CD8-positive, alpha-beta memory T cell (primary cell): ENCODE measurements at regions not wholly inside any gene's neighbourhood (a gene's known extent, or its start where the extent isn't known, plus 50 kb on each side); places are given as distances from the start of the nearest gene placed in this dataset.

Source experiments
- CTCF ChIA-PET: fragments of 350-600 bp; sonication (Branson Sonifier 250); formaldehyde crosslinking; loops from one replicate; lab custom pipeline; 2021; ENCODE audit warnings: antibody characterized with exemption; lab: Charles Lee
- POLR2A ChIA-PET: fragments of 350-600 bp; sonication (Branson Sonifier 250); formaldehyde crosslinking; loops from one replicate; lab custom pipeline; 2021; ENCODE audit warnings: antibody characterized with exemption; lab: Charles Lee
- DNase-seq, 5 donors: peaks; one replicate each; pipeline versions ENCODE4 v3.0.0 to v3.0.0-alpha.2; 2020 to 2022; ENCODE audit warnings: mixed read lengths in 1 of 5
- H3K27ac ChIP-seq: one replicate; pipeline ENCODE4 v1.7.0; 2013; ENCODE audit warnings: low read depth, mild to moderate bottlenecking, low read length, moderate library complexity
- H3K27me3 ChIP-seq: 2 replicates; pipeline ENCODE4 v1.7.0; 2013; ENCODE audit warnings: low read length, mild to moderate bottlenecking; ENCODE audit not compliant: insufficient read depth, poor library complexity, severe bottlenecking
- H3K36me3 ChIP-seq: 2 replicates; pipeline ENCODE4 v1.7.0; 2013; ENCODE audit warnings: mild to moderate bottlenecking, low read length, moderate library complexity; ENCODE audit not compliant: insufficient read depth
- H3K4me1 ChIP-seq: 2 replicates; pipeline ENCODE4 v1.7.0; 2013; ENCODE audit warnings: mild to moderate bottlenecking, low read length, moderate library complexity; ENCODE audit not compliant: insufficient read depth
- H3K4me3 ChIP-seq: 2 replicates; pipeline ENCODE4 v1.7.0; 2013; ENCODE audit warnings: mild to moderate bottlenecking, low read length
- H3K9me3 ChIP-seq: 2 replicates; pipeline ENCODE4 v1.7.0; 2013; ENCODE audit warnings: mild to moderate bottlenecking, low read length
- H3K27ac Mint-ChIP-seq, 8 donors: one replicate each; pipeline ENCODE4 v1.8.0; 2020 to 2021; ENCODE audit warnings: mixed read lengths in 8 of 8, mild to moderate bottlenecking in 6 of 8, inconsistent platforms in 3 of 8, moderate library complexity in 3 of 8
- H3K27me3 Mint-ChIP-seq, 2 donors: one replicate each; pipeline ENCODE4 v1.8.0; 2020 to 2021; ENCODE audit warnings: mixed read lengths in 2 of 2, mild to moderate bottlenecking in 1 of 2, moderate library complexity in 1 of 2
- H3K36me3 Mint-ChIP-seq, 3 donors: one replicate each; pipeline ENCODE4 v1.8.0; 2020 to 2021; ENCODE audit warnings: mixed read lengths in 3 of 3, inconsistent platforms in 1 of 3, mild to moderate bottlenecking in 1 of 3
- H3K4me1 Mint-ChIP-seq, 3 donors: one replicate each; pipeline ENCODE4 v1.8.0; 2020 to 2021; ENCODE audit warnings: mixed read lengths in 3 of 3, inconsistent platforms in 1 of 3, mild to moderate bottlenecking in 1 of 3
- H3K4me3 Mint-ChIP-seq, 7 donors: one replicate each; pipeline ENCODE4 v1.8.0; 2020 to 2021; ENCODE audit warnings: mixed read lengths in 7 of 7, mild to moderate bottlenecking in 6 of 7, moderate library complexity in 4 of 7, inconsistent platforms in 2 of 7
- H3K9me3 Mint-ChIP-seq, 5 donors: one replicate each; pipeline ENCODE4 v1.8.0; 2020 to 2022; ENCODE audit warnings: mixed read lengths in 5 of 5, mild to moderate bottlenecking in 3 of 5, moderate library complexity in 2 of 5, inconsistent platforms in 1 of 5

DNA sequence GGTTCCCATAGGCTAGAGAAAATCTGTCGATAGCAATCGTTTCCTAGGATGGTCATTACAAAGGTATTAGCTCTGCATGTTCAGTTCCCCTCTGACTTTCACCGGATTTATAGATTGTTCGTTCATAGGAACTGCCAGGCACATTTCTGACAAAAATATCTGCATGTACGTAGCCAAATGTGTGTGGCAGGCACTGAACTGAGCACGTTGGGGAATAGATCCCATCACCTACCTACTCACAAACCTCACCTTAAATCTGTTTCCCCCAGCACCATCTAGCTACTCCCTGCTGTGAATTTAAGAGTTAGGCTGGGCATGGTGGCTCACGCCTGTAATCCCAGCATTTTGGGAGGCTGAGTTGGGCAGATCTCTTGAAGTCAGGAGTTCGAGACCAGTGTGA is 64.5 kb upstream of the TANC2 start:
- Mint-ChIP-seq H3K36me3 (no peaks in the 10 kb centered on the region), H3K9me3 (no peaks in the 10 kb centered on the region), H3K4me3 (no peak overlapping the region), H3K27ac (no peak overlapping the region), H3K4me1 (no peaks in the 10 kb centered on the region), H3K27me3 (peaks cover 2 to 36% of the 10 kb centered on the region in 2 donors)
- no peaks in the 10 kb centered on the region for H3K27me3 ChIP-seq
- DNase-seq: no peak
- H3K9me3 ChIP-seq: no peaks in the 10 kb centered on the region
- H3K4me3 ChIP-seq: no peak overlapping the region
- no peaks in the 10 kb centered on the region for H3K36me3 ChIP-seq
- ChIA-PET CTCF (no interaction called here), POLR2A (no interaction called here)
- H3K27ac ChIP-seq: no peak overlapping the region
- H3K4me1 ChIP-seq: no peaks in the 10 kb centered on the region

DNA sequence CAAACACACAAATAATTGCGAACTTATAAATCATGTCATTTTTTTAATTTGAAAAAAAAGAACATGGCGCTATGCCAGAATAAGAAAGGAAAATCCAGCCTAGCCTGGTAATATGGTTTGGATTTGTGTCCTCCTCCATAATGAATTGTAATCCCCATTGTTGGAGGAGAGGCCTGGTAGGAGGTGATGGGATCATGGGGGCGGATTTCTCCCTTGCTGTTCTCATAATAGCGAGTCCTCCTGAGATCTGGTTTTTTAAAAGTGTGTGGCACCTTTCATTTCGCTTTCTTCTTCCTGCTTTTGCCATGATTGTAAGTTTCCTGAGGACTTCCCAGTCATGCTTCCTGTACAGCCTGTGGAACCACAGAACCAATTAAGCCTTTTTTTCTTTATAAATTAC is 65.9 kb upstream of the TANC2 start:
- ChIA-PET CTCF (no interaction called here), POLR2A (no interaction called here)
- Mint-ChIP-seq H3K4me3 (no peak overlapping the region), H3K4me1 (no peaks in the 10 kb centered on the region), H3K27ac (no peak overlapping the region), H3K27me3 (peaks cover 4 to 36% of the 10 kb centered on the region in 2 donors), H3K36me3 (no peaks in the 10 kb centered on the region), H3K9me3 (no peaks in the 10 kb centered on the region)
- H3K4me1 ChIP-seq: no peaks in the 10 kb centered on the region
- no peaks in the 10 kb centered on the region for H3K27me3 ChIP-seq
- H3K36me3 ChIP-seq: no peaks in the 10 kb centered on the region
- no peak for DNase-seq
- no peak overlapping the region for H3K4me3 ChIP-seq
- no peaks in the 10 kb centered on the region for H3K9me3 ChIP-seq
- H3K27ac ChIP-seq: no peak overlapping the region

DNA sequence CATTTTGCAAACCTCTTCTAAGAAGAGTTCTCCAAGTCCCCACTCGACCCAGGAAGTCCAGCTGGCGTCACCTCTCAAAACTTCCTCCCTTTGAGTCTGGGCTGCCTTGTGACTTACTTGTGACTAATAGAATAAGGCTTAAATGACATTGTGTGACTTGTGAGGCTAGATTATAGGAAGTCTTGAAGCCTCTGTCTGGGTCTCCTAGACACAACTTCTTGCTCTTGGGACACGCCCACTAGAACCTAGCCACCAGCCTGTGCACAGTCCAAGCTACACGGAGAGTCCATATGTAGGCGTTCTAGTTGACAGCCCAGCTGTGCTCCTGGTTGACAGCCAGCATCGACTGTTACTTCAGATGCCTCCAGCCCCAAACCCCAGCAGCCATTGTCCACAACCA is 66.7 kb upstream of the TANC2 start:
- H3K4me1 Mint-ChIP-seq: no peaks in the 10 kb centered on the region
- POLR2A ChIA-PET: no interaction called here
- H3K27me3 Mint-ChIP-seq: peaks cover 4 to 36% of the 10 kb centered on the region in 2 donors

GRCh38 chr17:62898239-62898864 is 67.7 kb upstream of the TANC2 start:
- H3K36me3 Mint-ChIP-seq: no peaks in the 10 kb centered on the region
- no peak overlapping the region for H3K4me3 Mint-ChIP-seq
- Histone ChIP-seq H3K36me3 (no peaks in the 10 kb centered on the region), H3K27me3 (no peaks in the 10 kb centered on the region), H3K4me3 (no peak overlapping the region), H3K9me3 (no peaks in the 10 kb centered on the region), H3K27ac (no peak overlapping the region), H3K4me1 (no peaks in the 10 kb centered on the region)
- DNase-seq: no peak
- ChIA-PET CTCF (no interaction called here), POLR2A (no interaction called here)
- H3K4me1 Mint-ChIP-seq: no peaks in the 10 kb centered on the region
- no peak overlapping the region for H3K27ac Mint-ChIP-seq
- peaks cover 6 to 36% of the 10 kb centered on the region in 2 donors for H3K27me3 Mint-ChIP-seq
- no peaks in the 10 kb centered on the region for H3K9me3 Mint-ChIP-seq

More for the DNA sequence above, 66.7 kb upstream of the TANC2 start:
- no peaks in the 10 kb centered on the region for H3K9me3 ChIP-seq
- H3K36me3 ChIP-seq: no peaks in the 10 kb centered on the region
- no peaks in the 10 kb centered on the region for H3K27me3 ChIP-seq
- no peaks in the 10 kb centered on the region for H3K9me3 Mint-ChIP-seq
- no peak for DNase-seq
- H3K27ac ChIP-seq: no peak overlapping the region
- no peaks in the 10 kb centered on the region for H3K4me1 ChIP-seq
- no peak overlapping the region for H3K4me3 Mint-ChIP-seq
- CTCF ChIA-PET: interaction anchor here (1.1 kb wide), 1 partner anchor 11 kb away, joined by 3 read pairs; no protein-coding TSS in a partner anchor
- no peak overlapping the region for H3K27ac Mint-ChIP-seq
- no peak overlapping the region for H3K4me3 ChIP-seq
- no peaks in the 10 kb centered on the region for H3K36me3 Mint-ChIP-seq

GRCh38 chr17:62897706-62898105 is 68.3 kb upstream of the TANC2 start:
- ChIA-PET CTCF (no interaction called here), POLR2A (no interaction called here)
- Histone ChIP-seq H3K4me3 (no peak overlapping the region), H3K27me3 (no peaks in the 10 kb centered on the region), H3K27ac (no peak overlapping the region), H3K4me1 (no peaks in the 10 kb centered on the region), H3K9me3 (no peaks in the 10 kb centered on the region), H3K36me3 (no peaks in the 10 kb centered on the region)
- DNase-seq: no peak
- Mint-ChIP-seq H3K4me1 (peaks cover under 1 to 5% (median 5%) of the 10 kb centered on the region in 3 donors), H3K36me3 (no peaks in the 10 kb centered on the region), H3K9me3 (no peaks in the 10 kb centered on the region), H3K27me3 (peaks cover 6 to 31% of the 10 kb centered on the region in 2 donors), H3K4me3 (no peak overlapping the region), H3K27ac (no peak overlapping the region)

GRCh38 chr17:62895320-62896301 is 70.4 kb upstream of the TANC2 start:
- Histone ChIP-seq H3K4me3 (no peak overlapping the region), H3K9me3 (no peaks in the 10 kb centered on the region), H3K36me3 (no peaks in the 10 kb centered on the region), H3K27ac (no peak overlapping the region), H3K27me3 (no peaks in the 10 kb centered on the region), H3K4me1 (no peaks in the 10 kb centered on the region)
- peaks cover 6 to 24% of the 10 kb centered on the region in 2 donors for H3K27me3 Mint-ChIP-seq
- DNase-seq: no peak
- H3K4me3 Mint-ChIP-seq: no peak overlapping the region
- POLR2A ChIA-PET: interaction anchor here (0.7 kb wide), 1 partner anchor 489 kb away, joined by 3 read pairs; no protein-coding TSS in a partner anchor
- no peaks in the 10 kb centered on the region for H3K9me3 Mint-ChIP-seq
- H3K4me1 Mint-ChIP-seq: peaks cover 5 to 9% (median 8%) of the 10 kb centered on the region in 3 donors
- peak overlapping the region in 1 of 8 donors; percentile 9 for H3K27ac Mint-ChIP-seq
- no peaks in the 10 kb centered on the region for H3K36me3 Mint-ChIP-seq
- CTCF ChIA-PET: no interaction called here

DNA sequence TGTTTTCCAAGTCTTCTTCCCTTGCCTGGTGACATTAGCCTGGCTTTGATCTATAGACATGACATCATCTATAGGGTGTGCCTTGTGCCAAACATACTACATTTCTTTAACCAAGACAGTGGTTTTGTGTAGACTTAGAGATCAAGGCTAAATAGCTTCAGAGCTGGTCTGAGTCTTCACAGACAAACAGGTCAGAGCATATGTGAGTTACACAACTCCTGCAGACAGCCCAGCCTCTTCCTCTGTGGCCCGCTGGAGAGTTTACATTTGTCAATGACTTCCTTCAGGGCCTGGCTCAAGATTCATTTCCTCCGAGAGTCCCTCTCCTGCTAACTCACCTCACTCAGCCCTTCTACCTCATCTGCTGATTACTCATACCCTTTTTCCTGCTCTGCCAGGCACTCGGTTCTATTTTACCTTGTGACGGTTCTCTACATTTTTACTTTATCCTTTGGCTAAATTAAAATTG is 73.1 kb upstream of the TANC2 start:
- H3K36me3 Mint-ChIP-seq: peaks cover 0 to under 1% (median 0%) of the 10 kb centered on the region in 3 donors
- CTCF ChIA-PET: no interaction called here
- POLR2A ChIA-PET: no interaction called here
- no peak overlapping the region for H3K27ac ChIP-seq
- peaks cover 0 to 10% (median 3%) of the 10 kb centered on the region in 5 donors for H3K9me3 Mint-ChIP-seq
- no peaks in the 10 kb centered on the region for H3K27me3 ChIP-seq
- peak overlapping the region in 7 of 8 donors; percentile 30 to 93 (median 80) for H3K27ac Mint-ChIP-seq
- DNase-seq: peak in 1 of 5 donors; percentile 11
- H3K9me3 ChIP-seq: no peaks in the 10 kb centered on the region
- peaks cover 5 to 9% (median 8%) of the 10 kb centered on the region in 3 donors for H3K4me1 Mint-ChIP-seq
- peaks cover 6 to 21% of the 10 kb centered on the region in 2 donors for H3K27me3 Mint-ChIP-seq
- no peak overlapping the region for H3K4me3 ChIP-seq
- peak overlapping the region in 1 of 7 donors; percentile 53 for H3K4me3 Mint-ChIP-seq
- H3K4me1 ChIP-seq: no peaks in the 10 kb centered on the region
- no peaks in the 10 kb centered on the region for H3K36me3 ChIP-seq
